ENCODE measurements at regions not wholly inside any gene's neighbourhood (a gene's known extent, or its start where the extent isn't known, plus 50 kb on each side); places are given as distances from the start of the nearest gene placed in this dataset.

GRCh38 chr20:24768713-24769601 lies 180.1 kb upstream of the CST7 start (continued):
- no peak for TF ChIP-seq MAFK (IDR thresholded peaks at IDR 0.05; ENCODE audit: low read depth, low read length)

GRCh38 chr20:24769878-24770627 lies 179.0 kb upstream of the CST7 start:
- H3K56ac ChIP-seq (ENCODE audit: extremely low read depth, insufficient read depth, low read length) = no peak overlapping the region
- H3K27me3 ChIP-seq (ENCODE audit: control insufficient read depth, insufficient read depth, low read length) = peaks cover 28% of the 10 kb centered on the region
- ChIA-PET CTCF (interaction anchor here (0.7 kb wide), 1 partner anchor 118 kb away, joined by 3 read pairs; no protein-coding TSS in a partner anchor), POLR2A (ENCODE audit: unreplicated experiment) (no interaction called here)
- intact Hi-C loops (cut with micrococcal nuclease) (loop anchor here (10.0 kb wide), 1 partner anchor 245 kb away; no protein-coding TSS in a partner anchor), dilution Hi-C loops (cut with HindIII; ENCODE audit: low sequenced_read_pairs, unreplicated experiment) (no loop called here), in situ Hi-C loops (cut with MboI; ENCODE audit: low sequenced_read_pairs) (no loop called here)
- no peak overlapping the region for H2BK15ac ChIP-seq (ENCODE audit: low read depth, low read length)
- no peak for ATAC-seq (ENCODE audit: low read depth)
- H4K91ac ChIP-seq (ENCODE audit: insufficient read depth, low read depth, low read length) = no peak overlapping the region
- no peaks in the 10 kb centered on the region for H4K20me1 ChIP-seq (ENCODE audit: insufficient read depth, low read length)
- H3K9me3 ChIP-seq (ENCODE audit: control insufficient read depth, insufficient read depth, low read length) = no peaks in the 10 kb centered on the region
- no peaks in the 10 kb centered on the region for H3K79me1 ChIP-seq (ENCODE audit: low read depth in 1 of 2, low read length in 2 of 2)
- no peak overlapping the region for H2AFZ ChIP-seq (replicated peaks; ENCODE audit: low read length, poor library complexity)
- H4K5ac ChIP-seq (ENCODE audit: low read depth, low read length) = no peak overlapping the region
- H3K4me1 ChIP-seq (ENCODE audit: control insufficient read depth, insufficient read depth, low read length) = 0 out of 2 replicates have a peak, but pooled peaks cover 2% of the 10 kb centered on the region
- H2AK9ac ChIP-seq (replicated peaks; ENCODE audit: low read depth, low read length, poor library complexity) = no peak overlapping the region
- no peak overlapping the region for H2BK120ac ChIP-seq (ENCODE audit: low read depth, low read length)
- no peak overlapping the region for H3K9ac ChIP-seq (ENCODE audit: low read depth, low read length)
- no peak overlapping the region for H3K18ac ChIP-seq (ENCODE audit: low read depth, low read length)
- DNase-seq = no peak
- no peak overlapping the region for H2AK5ac ChIP-seq (ENCODE audit: low read depth, low read length)
- no TSS peak for BruUV-seq (replicated peaks)
- H3K4me3 ChIP-seq (ENCODE audit: insufficient read depth, low read depth, low read length) = no peak overlapping the region
- no peak overlapping the region for H3K4ac ChIP-seq (ENCODE audit: low read depth, low read length)
- H3K23ac ChIP-seq (ENCODE audit: low read depth, low read length) = no peak overlapping the region
- no peak overlapping the region for H3K27ac ChIP-seq (ENCODE audit: insufficient read depth, low read length)
- no peak overlapping the region for H2BK20ac ChIP-seq (ENCODE audit: low read depth, low read length)
- no peak overlapping the region for H2BK5ac ChIP-seq (ENCODE audit: low read depth, low read length, poor library complexity, severe bottlenecking)
- no peak overlapping the region for H3K4me2 ChIP-seq (ENCODE audit: low read depth, low read length)
- no peak overlapping the region for H4K8ac ChIP-seq (ENCODE audit: low read depth in 2 of 2, low read length in 2 of 2)
- TF ChIP-seq POLR2A (IDR thresholded peaks at IDR 0.05; ENCODE audit: low read depth, low read length) (no peak), SMC3 (IDR thresholded peaks at IDR 0.05; ENCODE audit: low read depth, low read length) (no peak)
- no peaks in the 10 kb centered on the region for H3K9me1 ChIP-seq (ENCODE audit: insufficient read depth, low read length)
- WGBS, 2 experiments (ENCODE audit: extremely low coverage in 2 of 2, insufficient read length in 1 of 2) = 90% methylated on average over 9 of the region's 18 CpGs; no CpG with 5 or more reads in 1 of the 2 experiments
- no peaks in the 10 kb centered on the region for H3K36me3 ChIP-seq (ENCODE audit: control insufficient read depth, insufficient read depth, low read length)
- no peak overlapping the region for H3K14ac ChIP-seq (replicated peaks; ENCODE audit: low read depth, low read length)
